ENCODE measurements at regions not wholly inside any gene's neighbourhood (a gene's known extent, or its start where the extent isn't known, plus 50 kb on each side); places are given as distances from the start of the nearest gene placed in this dataset.

GRCh38 chr17:74116087-74116717 lies 87.3 kb upstream of the RPL38 start:
- DNase-seq (no peak), ATAC-seq (ENCODE audit: low read depth) (no peak)
- no peaks in the 10 kb centered on the region for H3K4me1 Mint-ChIP-seq
- TF ChIP-seq CTCF (IDR thresholded peaks at IDR 0.05): no peak
- H3K27me3 Mint-ChIP-seq: peaks cover 6% of the 10 kb centered on the region
- CTCF ChIA-PET: no interaction called here
- H3K27ac Mint-ChIP-seq: no peak overlapping the region
- intact Hi-C loops (cut with micrococcal nuclease): no loop called here
- no peak overlapping the region for H3K4me3 Mint-ChIP-seq
- peaks cover under 1% of the 10 kb centered on the region for H3K9me3 Mint-ChIP-seq
- no peaks in the 10 kb centered on the region for H3K36me3 Mint-ChIP-seq (ENCODE audit: low read depth)
- POLR2A ChIA-PET: no interaction called here

- ATAC-seq (ENCODE audit: low read depth): no peak
- Mint-ChIP-seq H3K27ac (no peak overlapping the region), H3K4me3 (no peak overlapping the region), H3K9me3 (peaks cover 4% of the 10 kb centered on the region), H3K4me1 (no peaks in the 10 kb centered on the region), H3K36me3 (ENCODE audit: low read depth) (no peaks in the 10 kb centered on the region), H3K27me3 (peaks cover 10% of the 10 kb centered on the region)
- intact Hi-C loops (cut with micrococcal nuclease): no loop called here
- ChIA-PET POLR2A (no interaction called here), CTCF (no interaction called here)
- no peak for DNase-seq
- TF ChIP-seq CTCF (IDR thresholded peaks at IDR 0.05): no peak
Measured at GRCh38 chr17:74117087-74117698, 86.3 kb upstream of the RPL38 start.

- no peaks in the 10 kb centered on the region for H3K4me1 Mint-ChIP-seq
- H3K36me3 Mint-ChIP-seq (ENCODE audit: low read depth): no peaks in the 10 kb centered on the region
- no peak for TF ChIP-seq CTCF (IDR thresholded peaks at IDR 0.05)
- H3K9me3 Mint-ChIP-seq: peaks cover 4% of the 10 kb centered on the region
- H3K27ac Mint-ChIP-seq: no peak overlapping the region
- DNase-seq (no peak), ATAC-seq (ENCODE audit: low read depth) (no peak)
- H3K27me3 Mint-ChIP-seq: peaks cover 10% of the 10 kb centered on the region
- ChIA-PET CTCF (no interaction called here), POLR2A (no interaction called here)
- H3K4me3 Mint-ChIP-seq: no peak overlapping the region
- intact Hi-C loops (cut with micrococcal nuclease): no loop called here
Measured at GRCh38 chr17:74117999-74118421, 85.5 kb upstream of the RPL38 start.

GRCh38 chr17:74118504-74118903 lies 85.0 kb upstream of the RPL38 start:
- DNase-seq: no peak
- intact Hi-C loops (cut with micrococcal nuclease): no loop called here
- ChIA-PET POLR2A (no interaction called here), CTCF (no interaction called here)
- TF ChIP-seq CTCF (IDR thresholded peaks at IDR 0.05): no peak
- Mint-ChIP-seq H3K27me3 (peaks cover 13% of the 10 kb centered on the region), H3K4me3 (no peak overlapping the region), H3K27ac (no peak overlapping the region), H3K4me1 (no peaks in the 10 kb centered on the region), H3K9me3 (peaks cover 4% of the 10 kb centered on the region), H3K36me3 (ENCODE audit: low read depth) (no peaks in the 10 kb centered on the region)
- ATAC-seq (ENCODE audit: low read depth): no peak

- POLR2A ChIA-PET: no interaction called here
- no peaks in the 10 kb centered on the region for H3K36me3 Mint-ChIP-seq (ENCODE audit: low read depth)
- H3K27me3 Mint-ChIP-seq: peaks cover 15% of the 10 kb centered on the region
- DNase-seq (no peak), ATAC-seq (ENCODE audit: low read depth) (no peak)
- no peaks in the 10 kb centered on the region for H3K4me1 Mint-ChIP-seq
- no peak for TF ChIP-seq CTCF (IDR thresholded peaks at IDR 0.05)
- no peak overlapping the region for H3K27ac Mint-ChIP-seq
- CTCF ChIA-PET: no interaction called here
- intact Hi-C loops (cut with micrococcal nuclease): no loop called here
- H3K9me3 Mint-ChIP-seq: peaks cover 4% of the 10 kb centered on the region
- no peak overlapping the region for H3K4me3 Mint-ChIP-seq
Measured at GRCh38 chr17:74119049-74119580, 84.4 kb upstream of the RPL38 start.
